DND-41 (cell line): ENCODE measurements at regions not wholly inside any gene's neighbourhood (a gene's known extent, or its start where the extent isn't known, plus 50 kb on each side); places are given as distances from the start of the nearest gene placed in this dataset.

Experiments used
- EZH2 ChIP-seq: IDR thresholded peaks from 3 replicates; pipeline ENCODE4 v1.6.1; 2012; ENCODE audit warnings: borderline replicate concordance, low read depth, mild to moderate bottlenecking, moderate library complexity, low read length, inconsistent platforms; ENCODE audit not compliant: severe bottlenecking
- TF ChIP-seq, protein P1 (sequence below): IDR thresholded peaks from 2 replicates; pipeline ENCODE4 v1.5.1; 2012; ENCODE audit warnings: borderline replicate concordance, low read length, moderate library complexity, mild to moderate bottlenecking; ENCODE audit not compliant: poor library complexity, severe bottlenecking; ENCODE audit errors: extremely low read depth

DNA sequence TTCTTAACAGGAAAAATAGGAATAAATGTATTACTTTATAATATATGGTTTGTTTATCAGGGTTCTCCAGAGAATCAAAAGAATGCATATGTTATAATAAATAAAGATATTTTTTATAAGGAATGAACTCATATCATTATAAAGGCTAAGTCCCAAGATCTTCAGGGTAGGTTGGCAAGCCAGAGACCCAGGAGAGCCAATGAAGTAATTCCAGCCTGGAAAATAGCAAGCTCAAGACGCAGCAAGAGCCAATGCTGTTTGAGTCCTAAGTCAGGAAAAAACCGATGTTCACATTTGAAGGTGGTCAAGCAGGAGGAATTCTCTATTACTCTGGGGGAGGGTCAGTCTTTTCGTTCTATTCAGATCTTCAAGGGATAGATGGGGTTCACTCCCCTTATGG, 490.0 kb downstream of the PCDH20 start:
- TF ChIP-seq, protein P1, sequence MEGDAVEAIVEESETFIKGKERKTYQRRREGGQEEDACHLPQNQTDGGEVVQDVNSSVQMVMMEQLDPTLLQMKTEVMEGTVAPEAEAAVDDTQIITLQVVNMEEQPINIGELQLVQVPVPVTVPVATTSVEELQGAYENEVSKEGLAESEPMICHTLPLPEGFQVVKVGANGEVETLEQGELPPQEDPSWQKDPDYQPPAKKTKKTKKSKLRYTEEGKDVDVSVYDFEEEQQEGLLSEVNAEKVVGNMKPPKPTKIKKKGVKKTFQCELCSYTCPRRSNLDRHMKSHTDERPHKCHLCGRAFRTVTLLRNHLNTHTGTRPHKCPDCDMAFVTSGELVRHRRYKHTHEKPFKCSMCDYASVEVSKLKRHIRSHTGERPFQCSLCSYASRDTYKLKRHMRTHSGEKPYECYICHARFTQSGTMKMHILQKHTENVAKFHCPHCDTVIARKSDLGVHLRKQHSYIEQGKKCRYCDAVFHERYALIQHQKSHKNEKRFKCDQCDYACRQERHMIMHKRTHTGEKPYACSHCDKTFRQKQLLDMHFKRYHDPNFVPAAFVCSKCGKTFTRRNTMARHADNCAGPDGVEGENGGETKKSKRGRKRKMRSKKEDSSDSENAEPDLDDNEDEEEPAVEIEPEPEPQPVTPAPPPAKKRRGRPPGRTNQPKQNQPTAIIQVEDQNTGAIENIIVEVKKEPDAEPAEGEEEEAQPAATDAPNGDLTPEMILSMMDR = no peak
- TF ChIP-seq EZH2 = no peak
